GM21723 (cell line): ENCODE measurements at regions not wholly inside any gene's neighbourhood (a gene's known extent, or its start where the extent isn't known, plus 50 kb on each side); places are given as distances from the start of the nearest gene placed in this dataset.
"Not testable (repeated sequence)": the region's sequence is repeated elsewhere in the genome, so short reads cannot be mapped to it uniquely, and the experiment has no call there.

Experiments
- ATAC-seq: cut with Tn5 transposase; IDR thresholded peaks from one replicate; pipeline ENCODE4 v1.9.1; 2021; ENCODE audit warnings: mild to moderate bottlenecking, moderate library complexity; ENCODE audit not compliant: unreplicated experiment

GRCh38 chr17:77083531-77083930 lies 57.2 kb upstream of the SEC14L1 start:
- ATAC-seq: no peak

DNA sequence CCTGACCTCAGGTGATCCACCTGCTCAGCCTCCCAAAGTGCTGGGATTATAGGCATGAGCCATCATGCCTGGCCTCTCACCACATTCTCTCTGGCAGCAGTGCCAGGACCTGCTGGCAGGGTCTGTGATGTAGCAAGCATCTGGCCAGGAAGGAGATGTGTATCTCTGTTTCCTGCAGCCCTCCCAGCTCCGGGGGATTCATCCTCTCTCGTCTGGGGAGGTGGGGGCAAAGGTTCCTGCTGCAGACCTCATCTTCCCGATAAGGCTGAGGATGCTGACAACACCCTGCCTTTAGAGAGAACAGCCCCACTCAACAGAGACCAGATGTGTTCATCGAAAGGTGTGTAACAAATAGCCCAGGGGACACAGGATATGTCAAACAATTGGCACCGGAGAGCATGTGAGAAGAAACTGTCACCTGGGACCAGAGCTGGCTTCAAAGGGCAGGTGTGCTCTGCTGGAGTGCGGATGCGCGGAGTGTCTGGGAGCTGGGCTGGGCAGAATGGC lies 54.8 kb upstream of the SEC14L1 start:
- ATAC-seq: no peak

DNA sequence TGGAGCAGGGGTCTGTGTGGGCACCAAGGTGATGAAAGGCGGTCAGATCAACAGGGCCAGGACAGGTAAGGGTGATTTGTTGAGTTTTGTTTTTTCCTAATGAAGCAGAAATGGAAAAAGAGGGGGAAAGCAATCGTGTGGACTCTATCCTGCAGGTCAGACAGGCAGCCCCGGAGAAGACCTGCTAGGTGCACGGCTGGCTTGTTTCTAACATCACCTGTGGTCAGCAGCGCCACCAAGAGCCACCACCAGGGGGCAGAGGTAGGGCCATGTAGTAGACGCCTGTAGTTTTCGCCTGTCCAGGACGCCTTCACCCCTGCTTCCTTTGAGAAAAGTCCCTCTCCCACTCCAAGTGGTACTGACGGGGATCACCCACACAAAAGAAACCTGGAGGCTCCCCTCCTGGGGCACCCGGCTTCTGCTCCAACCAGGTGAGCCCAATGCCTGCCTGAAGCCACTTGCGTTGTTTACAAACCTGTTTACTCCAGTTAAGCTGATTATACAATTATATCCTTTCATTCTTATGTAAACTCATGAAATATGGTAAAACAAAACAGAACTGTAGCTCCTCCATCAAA lies 54.2 kb upstream of the SEC14L1 start:
- ATAC-seq: peak; percentile 47

DNA sequence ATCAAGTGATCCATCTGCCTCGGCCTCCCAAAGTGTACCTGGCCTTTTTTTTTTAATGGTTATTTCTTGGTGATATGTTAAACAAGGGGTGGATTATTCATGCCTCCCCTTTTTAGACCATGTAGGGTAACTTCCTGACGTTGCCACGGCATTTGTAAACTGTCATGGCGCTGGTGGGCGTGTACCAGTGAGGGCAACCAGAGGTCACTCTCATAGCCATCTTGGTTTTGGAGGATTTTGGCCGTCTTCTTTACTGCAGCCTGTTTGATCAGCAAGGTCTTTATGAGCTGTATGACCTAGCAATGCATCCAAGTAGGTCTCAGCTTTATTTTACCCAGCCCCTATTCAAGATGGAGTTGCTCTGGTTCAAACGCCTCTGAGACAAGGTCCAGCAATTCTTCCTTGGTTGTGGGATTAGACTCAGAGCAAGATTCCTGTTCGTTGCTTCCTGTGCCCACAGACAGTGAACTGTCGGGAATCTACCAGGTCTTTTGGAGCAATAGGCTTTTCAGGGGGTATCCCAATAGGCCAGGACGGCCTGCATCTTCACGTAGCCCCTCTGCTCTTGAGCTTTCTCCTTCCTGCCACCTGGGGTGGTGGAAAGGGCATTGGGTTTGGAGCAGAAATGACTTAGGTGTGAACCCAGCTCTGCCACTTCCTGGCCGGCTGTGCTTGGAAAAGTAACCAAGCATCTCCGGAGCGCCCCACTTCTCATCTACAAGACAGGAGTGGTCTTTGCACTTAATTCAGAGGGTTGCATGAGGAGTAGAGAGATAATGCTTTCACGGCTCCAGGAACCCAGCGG lies 52.9 kb upstream of the SEC14L1 start:
- no peak for ATAC-seq

GRCh38 chr17:77088455-77089123 lies 52.2 kb upstream of the SEC14L1 start:
- ATAC-seq: peak; percentile 82

DNA sequence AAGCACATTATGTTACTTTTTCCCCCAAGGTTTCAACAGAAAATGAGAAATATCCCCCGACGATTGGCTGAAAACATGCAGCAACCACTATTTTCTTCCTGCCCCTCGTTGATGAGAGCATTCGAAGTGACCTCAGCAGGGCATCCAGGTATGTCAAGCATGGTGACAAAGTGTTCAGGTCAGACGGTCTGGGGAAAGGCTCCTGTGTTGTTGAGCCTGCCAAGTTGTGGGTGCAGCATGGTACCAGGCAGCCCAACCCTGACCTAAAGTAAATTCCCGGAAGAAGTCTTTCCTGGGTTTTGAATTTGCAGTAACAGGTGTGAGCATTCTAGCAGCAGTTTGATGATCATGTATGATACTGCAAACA lies 51.7 kb upstream of the SEC14L1 start:
- no peak for ATAC-seq

GRCh38 chr17:77089949-77090348 lies 50.8 kb upstream of the SEC14L1 start:
- not testable (repeated sequence) for ATAC-seq

GRCh38 chr17:77090476-77090875 lies 50.3 kb upstream of the SEC14L1 start:
- no peak for ATAC-seq
